Small intestine (tissue), 7 donors: ENCODE measurements at regions not wholly inside any gene's neighbourhood (a gene's known extent, or its start where the extent isn't known, plus 50 kb on each side); places are given as distances from the start of the nearest gene placed in this dataset.
"Not testable (repeated sequence)": the region's sequence is repeated elsewhere in the genome, so short reads cannot be mapped to it uniquely, and the experiment has no call there.

ENCODE experiments used
- DNase-seq, 2 donors: peaks; one replicate each; pipeline versions ENCODE4 v3.0.0 to v3.0.0-alpha.2; 2013
- FAIRE-seq: peaks from 2 replicates; lab custom pipeline; 2012; peaks lifted over from hg19 to GRCh38; lab: Jason Lieb, UNC
- H3K27ac ChIP-seq, 3 donors: one replicate each; pipeline ENCODE4 v1.5.1; 2013; ENCODE audit warnings: low read length in 2 of 3, mild to moderate bottlenecking in 2 of 3, control low read depth in 1 of 3, inconsistent platforms in 1 of 3, low read depth in 1 of 3, moderate library complexity in 1 of 3
- H3K27me3 ChIP-seq, 3 donors: one replicate each; pipeline ENCODE4 v1.6.1; 2013; ENCODE audit warnings: low read length in 3 of 3, inconsistent platforms in 1 of 3; ENCODE audit not compliant: control insufficient read depth in 3 of 3, insufficient read depth in 3 of 3
- H3K36me3 ChIP-seq, 3 donors: one replicate each; pipeline ENCODE4 v1.6.1; 2013; ENCODE audit warnings: low read length in 3 of 3, inconsistent platforms in 1 of 3, low read depth in 1 of 3, mild to moderate bottlenecking in 1 of 3, moderate library complexity in 1 of 3; ENCODE audit not compliant: control insufficient read depth in 3 of 3, insufficient read depth in 2 of 3
- H3K4me1 ChIP-seq, 3 donors: one replicate each; pipeline ENCODE4 v1.6.1; 2013; ENCODE audit warnings: low read length in 2 of 3, inconsistent platforms in 1 of 3, low read depth in 1 of 3, mild to moderate bottlenecking in 1 of 3, moderate library complexity in 1 of 3; ENCODE audit not compliant: control insufficient read depth in 3 of 3, insufficient read depth in 2 of 3
- H3K4me3 ChIP-seq, 3 donors: one replicate each; pipeline ENCODE4 v1.5.1; 2013; ENCODE audit warnings: low read length in 3 of 3, control low read depth in 1 of 3, inconsistent platforms in 1 of 3, low read depth in 1 of 3, mild to moderate bottlenecking in 1 of 3, moderate library complexity in 1 of 3
- H3K9me3 ChIP-seq, 2 donors: one replicate each; pipeline ENCODE4 v1.6.1; 2013; ENCODE audit warnings: low read depth in 1 of 2, low read length in 1 of 2; ENCODE audit not compliant: control insufficient read depth in 2 of 2, insufficient read depth in 1 of 2
- WGBS, 3 donors: extraction: QIAGEN DNeasy Blood & Tissue Kit; methylation state at CpG; one replicate each; pipeline ENCODE4 v1.1.7; 2013; 5-methylcytosine and 5-hydroxymethylcytosine counted together
- donor health status: healthy with polysubstance abuse.
- donor health status: control.
- donor health status: control.
- donor health status: Bipolar disorder and iron deficiency.
- donor health status: healthy.

GRCh38 chr5:167378894-167379723 is 912.3 kb upstream of the WWC1 start:
- Histone ChIP-seq H3K36me3 (no peaks in the 10 kb centered on the region), H3K9me3 (no peaks in the 10 kb centered on the region), H3K4me1 (peaks cover 0 to 6% (median 0%) of the 10 kb centered on the region in 3 donors), H3K4me3 (peak overlapping the region in 1 of 3 donors; percentile 23), H3K27me3 (no peaks in the 10 kb centered on the region), H3K27ac (peak overlapping the region in 1 of 3 donors; percentile 48)
- peak; percentile 62 to 67 for DNase-seq
- no peak for FAIRE-seq
- 8 to 61% (median 40%) methylated on average over 9 of the region's 9 CpGs for WGBS, 3 donors

GRCh38 chr5:167381457-167381856 is 910.0 kb upstream of the WWC1 start:
- DNase-seq (peak in 1 of 2 donors; percentile 22), FAIRE-seq (no peak)
- 61 to 88% (median 68%) methylated on average over 1 of the region's 1 CpG for WGBS, 3 donors
- H3K36me3 ChIP-seq = no peaks in the 10 kb centered on the region
- peaks cover 0 to 6% (median 0%) of the 10 kb centered on the region in 3 donors for H3K4me1 ChIP-seq
- no peaks in the 10 kb centered on the region for H3K27me3 ChIP-seq
- no peak overlapping the region for H3K4me3 ChIP-seq
- no peaks in the 10 kb centered on the region for H3K9me3 ChIP-seq
- no peak overlapping the region for H3K27ac ChIP-seq

- no peaks in the 10 kb centered on the region for H3K4me1 ChIP-seq
- no peak for DNase-seq
- no peaks in the 10 kb centered on the region for H3K27me3 ChIP-seq
- 77 to 86% (median 83%) methylated on average over 4 of the region's 4 CpGs for WGBS, 3 donors
- no peak overlapping the region for H3K27ac ChIP-seq
- no peaks in the 10 kb centered on the region for H3K36me3 ChIP-seq
- H3K9me3 ChIP-seq = no peaks in the 10 kb centered on the region
- H3K4me3 ChIP-seq = no peak overlapping the region
- FAIRE-seq = no peak
Observed at GRCh38 chr5:167389537-167389936, 901.9 kb upstream of the WWC1 start.

GRCh38 chr5:167391286-167391685 is 900.2 kb upstream of the WWC1 start:
- not testable (repeated sequence) for H3K4me3 ChIP-seq, H3K4me1 ChIP-seq, FAIRE-seq, H3K36me3 ChIP-seq, H3K27ac ChIP-seq, DNase-seq, H3K9me3 ChIP-seq, H3K27me3 ChIP-seq
- WGBS, 3 donors = 83 to 89% (median 85%) methylated on average over 4 of the region's 4 CpGs

GRCh38 chr5:167392240-167392639 is 899.2 kb upstream of the WWC1 start:
- Histone ChIP-seq H3K36me3 (no peaks in the 10 kb centered on the region), H3K9me3 (no peaks in the 10 kb centered on the region), H3K27ac (no peak overlapping the region), H3K4me1 (no peaks in the 10 kb centered on the region), H3K4me3 (no peak overlapping the region), H3K27me3 (no peaks in the 10 kb centered on the region)
- DNase-seq (no peak), FAIRE-seq (no peak)
- 68 to 87% (median 85%) methylated on average over 5 of the region's 5 CpGs for WGBS, 3 donors

- no peak for FAIRE-seq
- H3K27me3 ChIP-seq = no peaks in the 10 kb centered on the region
- no peak for DNase-seq
- no peak overlapping the region for H3K4me3 ChIP-seq
- no peaks in the 10 kb centered on the region for H3K9me3 ChIP-seq
- H3K4me1 ChIP-seq = no peaks in the 10 kb centered on the region
- no peak overlapping the region for H3K27ac ChIP-seq
- H3K36me3 ChIP-seq = no peaks in the 10 kb centered on the region
Observed at GRCh38 chr5:167393358-167393757, 898.1 kb upstream of the WWC1 start.

GRCh38 chr5:167402671-167403070 is 888.8 kb upstream of the WWC1 start:
- Histone ChIP-seq H3K9me3 (no peaks in the 10 kb centered on the region), H3K27me3 (no peaks in the 10 kb centered on the region), H3K4me3 (no peak overlapping the region), H3K4me1 (no peaks in the 10 kb centered on the region), H3K36me3 (no peaks in the 10 kb centered on the region), H3K27ac (no peak overlapping the region)
- FAIRE-seq (no peak), DNase-seq (no peak)
- 65 to 82% (median 65%) methylated on average over 2 of the region's 2 CpGs for WGBS, 3 donors

- H3K4me1 ChIP-seq = no peaks in the 10 kb centered on the region
- no peaks in the 10 kb centered on the region for H3K36me3 ChIP-seq
- H3K27ac ChIP-seq = no peak overlapping the region
- H3K9me3 ChIP-seq = no peaks in the 10 kb centered on the region
- FAIRE-seq (no peak), DNase-seq (no peak)
- H3K4me3 ChIP-seq = no peak overlapping the region
- H3K27me3 ChIP-seq = no peaks in the 10 kb centered on the region
Observed at GRCh38 chr5:167406513-167406912, 884.9 kb upstream of the WWC1 start.

- Histone ChIP-seq H3K4me3 (no peak overlapping the region), H3K36me3 (no peaks in the 10 kb centered on the region), H3K4me1 (peaks cover 0 to 6% (median 2%) of the 10 kb centered on the region in 3 donors), H3K9me3 (no peaks in the 10 kb centered on the region), H3K27me3 (no peaks in the 10 kb centered on the region), H3K27ac (no peak overlapping the region)
- FAIRE-seq (no peak), DNase-seq (no peak)
- WGBS, 3 donors = 61 to 88% (median 78%) methylated on average over 1 of the region's 1 CpG
Observed at GRCh38 chr5:167412556-167412955, 878.9 kb upstream of the WWC1 start.
